Hematopoietic multipotent progenitor cell treated with erythropoietin and hydrocortisone succinate and interleukin-3 and kit ligand, for 6 days (in vitro differentiated cells): ENCODE measurements at regions not wholly inside any gene's neighbourhood (a gene's known extent, or its start where the extent isn't known, plus 50 kb on each side); places are given as distances from the start of the nearest gene placed in this dataset.
"Not testable (repeated sequence)": the region's sequence is repeated elsewhere in the genome, so short reads cannot be mapped to it uniquely, and the experiment has no call there.

Experiments used
- DNase-seq: peaks from one replicate; pipeline ENCODE4 v3.0.0-alpha.2; 2015

- no peak for DNase-seq
Measured at GRCh38 chr10:5268743-5269142, 72.1 kb downstream of the AKR1C4 start.

GRCh38 chr10:5269791-5270190 is 73.2 kb downstream of the AKR1C4 start:
- no peak for DNase-seq

GRCh38 chr10:5271526-5271925 is 74.9 kb downstream of the AKR1C4 start:
- DNase-seq: no peak

GRCh38 chr10:5272065-5272803 is 75.6 kb downstream of the AKR1C4 start:
- no peak for DNase-seq

GRCh38 chr10:5274795-5275194 is 78.2 kb downstream of the AKR1C4 start:
- DNase-seq: no peak

- no peak for DNase-seq
Measured at GRCh38 chr10:5281356-5281755, 83.4 kb upstream of the UCN3 start.

- no peak for DNase-seq
Measured at GRCh38 chr10:5282137-5282536, 82.6 kb upstream of the UCN3 start.

- peak; percentile 88 for DNase-seq
Measured at GRCh38 chr10:5283305-5284158, 81.2 kb upstream of the UCN3 start.

GRCh38 chr10:5284311-5285057 is 80.3 kb upstream of the UCN3 start:
- DNase-seq: peak; percentile 90

- DNase-seq: no peak
Measured at GRCh38 chr10:5285186-5285585, 79.6 kb upstream of the UCN3 start.

GRCh38 chr10:5288359-5288758 is 76.4 kb upstream of the UCN3 start:
- no peak for DNase-seq

- DNase-seq: not testable (repeated sequence)
Measured at GRCh38 chr10:5289228-5289627, 75.5 kb upstream of the UCN3 start.

GRCh38 chr10:5291501-5292195 is 73.1 kb upstream of the UCN3 start:
- DNase-seq: peak; percentile 86

GRCh38 chr10:5292196-5292735 is 72.5 kb upstream of the UCN3 start:
- peak; percentile 30 for DNase-seq

GRCh38 chr10:5292970-5293369 is 71.8 kb upstream of the UCN3 start:
- DNase-seq: not testable (repeated sequence)

GRCh38 chr10:5293691-5294550 is 70.8 kb upstream of the UCN3 start:
- peak; percentile 77 for DNase-seq

GRCh38 chr10:5297466-5297865 is 67.3 kb upstream of the UCN3 start:
- peak; percentile 63 for DNase-seq

GRCh38 chr10:5297996-5298395 is 66.8 kb upstream of the UCN3 start:
- no peak for DNase-seq

- no peak for DNase-seq
Measured at GRCh38 chr10:5299950-5300349, 64.8 kb upstream of the UCN3 start.

- DNase-seq: no peak
Measured at GRCh38 chr10:5303504-5303903, 61.3 kb upstream of the UCN3 start.

- DNase-seq: no peak
Measured at GRCh38 chr10:5305374-5305773, 59.4 kb upstream of the UCN3 start.

- DNase-seq: no peak
Measured at GRCh38 chr10:5310914-5311313, 53.9 kb upstream of the UCN3 start.
